Caki2 (cell line): ENCODE measurements at regions not wholly inside any gene's neighbourhood (a gene's known extent, or its start where the extent isn't known, plus 50 kb on each side); places are given as distances from the start of the nearest gene placed in this dataset.
"Not testable (repeated sequence)": the region's sequence is repeated elsewhere in the genome, so short reads cannot be mapped to it uniquely, and the experiment has no call there.

Experiments used
- DNase-seq: peaks from one replicate; pipeline ENCODE4 v3.0.0-alpha.2; 2015; ENCODE audit warnings: low read depth
- in situ Hi-C: cut with HindIII; loops from 2 replicates; pipeline ENCODE4 v1.10.0; 2016; ENCODE audit warnings: low sequenced_read_pairs, low pct_unique_long_range_greater_than_20kb, mixed read lengths

DNA sequence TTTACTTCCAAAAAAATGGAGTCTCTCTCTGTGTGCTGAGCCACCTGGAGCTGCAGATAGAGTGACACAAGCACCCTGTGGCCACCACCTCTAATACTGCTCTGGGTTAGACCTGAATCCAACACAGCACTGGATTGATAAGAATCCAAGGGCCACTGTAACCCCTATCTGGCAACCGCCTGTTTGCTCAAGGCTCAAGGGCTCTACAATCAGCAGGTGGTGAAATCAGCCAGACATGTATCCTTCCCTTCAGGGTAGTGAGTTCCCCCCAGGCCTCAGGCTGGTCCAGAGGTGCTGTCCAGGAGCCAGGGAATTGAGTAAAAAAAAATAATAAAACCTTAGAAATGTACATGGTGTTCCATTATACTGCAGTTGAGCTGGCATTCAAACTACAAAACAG, 509.0 kb downstream of the KIF4B start:
- no peak for DNase-seq
- in situ Hi-C loops, result no loop called here

GRCh38 chr5:155529362-155529761, 515.8 kb downstream of the KIF4B start:
- in situ Hi-C loops, result no loop called here
- DNase-seq, result no peak

DNA sequence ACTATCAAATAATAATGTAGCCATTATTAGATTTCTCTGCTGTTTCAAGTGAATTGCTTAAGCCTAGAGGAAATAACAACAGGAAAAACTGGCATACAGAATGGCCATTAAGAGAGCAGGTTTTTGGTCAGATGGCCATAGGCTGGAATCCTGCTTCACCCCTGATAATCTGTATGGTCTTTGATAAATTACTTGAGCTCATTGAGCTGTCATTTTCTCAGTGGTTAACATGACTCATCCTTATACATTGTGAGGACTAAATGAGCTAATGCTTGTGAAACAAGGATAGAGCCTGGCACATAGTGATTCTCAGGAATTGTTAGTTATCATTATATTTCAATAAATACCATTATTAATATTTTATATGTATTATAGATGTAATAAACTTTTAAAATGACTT, 516.5 kb downstream of the KIF4B start:
- DNase-seq, result peak; percentile 2
- in situ Hi-C loops, result no loop called here

- peak; percentile 7 for DNase-seq
- in situ Hi-C loops, result no loop called here
Observed at GRCh38 chr5:155532621-155533311, 519.2 kb downstream of the KIF4B start.

- in situ Hi-C loops, result no loop called here
- DNase-seq, result no peak
Observed at GRCh38 chr5:155540000-155540595, 526.5 kb downstream of the KIF4B start.

- in situ Hi-C loops, result no loop called here
- no peak for DNase-seq
Observed at GRCh38 chr5:155546075-155546474, 532.5 kb downstream of the KIF4B start.

DNA sequence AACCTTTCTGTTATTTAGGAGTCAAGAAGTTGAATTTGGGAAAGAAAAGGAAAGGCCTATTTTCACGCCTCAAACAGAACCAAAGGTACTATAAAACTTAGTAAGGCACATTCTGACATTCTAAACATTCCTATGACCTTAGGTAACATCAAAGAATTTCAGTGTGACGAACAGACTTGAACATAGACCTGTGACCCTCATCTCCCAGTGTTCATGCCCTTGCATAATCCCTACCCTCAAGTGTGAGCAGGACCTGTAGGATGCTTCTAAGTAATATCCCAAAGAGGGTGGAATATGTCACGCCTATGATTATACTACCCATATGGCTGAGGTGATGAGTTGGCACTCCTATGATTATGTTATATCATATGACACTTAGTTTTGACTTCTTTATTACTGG, 540.9 kb downstream of the KIF4B start:
- in situ Hi-C loops, result no loop called here
- DNase-seq, result no peak

DNA sequence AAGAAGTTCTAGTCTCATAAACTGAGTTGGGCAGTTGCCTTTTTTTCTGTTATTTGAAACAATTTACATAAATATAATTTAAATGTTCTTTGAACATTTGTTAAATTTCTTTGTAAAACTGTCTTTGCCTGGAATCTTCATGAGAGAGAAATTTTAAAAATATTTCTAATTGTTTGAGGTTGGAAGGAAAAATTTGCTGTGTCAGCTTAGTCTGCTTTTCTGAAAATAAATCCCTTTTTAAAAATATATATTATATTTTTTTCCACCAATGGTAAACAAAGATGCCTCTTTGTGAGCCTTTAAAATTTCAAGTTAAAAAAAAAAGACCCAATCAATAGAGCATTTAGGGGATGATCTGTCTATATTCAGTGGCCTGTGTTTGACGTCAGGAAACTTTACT, 542.7 kb downstream of the KIF4B start:
- no peak for DNase-seq
- in situ Hi-C loops, result no loop called here

DNA sequence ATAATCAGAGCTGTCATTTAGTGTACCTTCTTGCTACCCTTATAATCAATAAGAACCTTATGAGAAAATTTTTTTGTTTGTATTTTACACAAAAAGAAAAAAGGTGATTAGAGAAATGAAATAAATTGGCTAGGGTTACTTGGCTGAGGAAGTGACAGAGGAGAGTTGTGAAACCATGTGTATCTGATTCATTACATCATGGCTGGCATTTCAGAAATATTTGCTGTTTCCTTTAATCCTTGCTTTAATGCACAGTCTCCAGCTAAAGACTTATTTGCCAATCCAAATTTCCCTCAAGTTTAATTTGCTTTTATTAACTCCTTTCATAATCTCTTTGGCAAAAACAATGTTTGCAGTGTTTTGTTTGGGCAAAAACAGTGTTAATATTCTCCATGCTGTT, 543.1 kb downstream of the KIF4B start:
- no peak for DNase-seq
- in situ Hi-C loops, result no loop called here

DNA sequence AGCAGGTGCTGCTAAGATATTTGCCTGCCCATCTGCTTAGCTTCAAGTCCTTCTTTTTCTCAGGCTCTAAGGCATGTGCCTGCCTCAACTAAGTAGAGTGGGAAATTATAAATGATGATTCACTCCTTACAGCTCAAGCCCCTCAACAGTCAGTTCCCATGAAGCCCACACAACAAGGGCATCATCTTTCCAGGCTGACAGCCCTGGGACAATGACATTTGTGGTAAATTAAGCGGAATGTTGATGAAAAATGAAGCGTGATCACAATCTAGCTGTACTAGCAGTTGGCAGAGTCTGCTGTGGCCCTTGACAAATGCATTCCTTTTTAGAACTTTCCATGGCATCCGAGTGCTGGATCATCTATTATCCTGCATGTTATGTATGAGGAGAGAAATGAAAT, 548.6 kb downstream of the KIF4B start:
- in situ Hi-C loops, result no loop called here
- no peak for DNase-seq

DNA sequence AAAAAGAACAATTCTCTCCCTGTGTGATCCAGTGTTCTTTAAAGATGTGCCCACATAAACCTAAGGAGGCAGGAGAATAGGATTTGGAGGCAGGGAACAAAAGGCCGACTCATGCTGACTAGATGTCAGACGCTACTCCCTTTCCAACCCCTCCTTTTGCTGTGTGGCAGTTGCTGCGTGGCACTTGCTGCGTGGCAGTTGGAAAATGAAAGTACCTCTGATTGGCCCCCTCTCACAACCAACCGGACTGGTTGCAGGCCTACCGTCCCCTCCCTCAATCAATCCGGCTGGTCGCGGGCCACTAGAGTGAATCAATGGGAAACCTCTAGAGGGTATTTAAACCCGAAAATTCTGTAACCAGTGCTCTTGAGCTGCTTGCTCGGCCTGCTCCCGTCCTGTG, 551.0 kb downstream of the KIF4B start:
- in situ Hi-C loops, result no loop called here
- peak; percentile 18 for DNase-seq

DNA sequence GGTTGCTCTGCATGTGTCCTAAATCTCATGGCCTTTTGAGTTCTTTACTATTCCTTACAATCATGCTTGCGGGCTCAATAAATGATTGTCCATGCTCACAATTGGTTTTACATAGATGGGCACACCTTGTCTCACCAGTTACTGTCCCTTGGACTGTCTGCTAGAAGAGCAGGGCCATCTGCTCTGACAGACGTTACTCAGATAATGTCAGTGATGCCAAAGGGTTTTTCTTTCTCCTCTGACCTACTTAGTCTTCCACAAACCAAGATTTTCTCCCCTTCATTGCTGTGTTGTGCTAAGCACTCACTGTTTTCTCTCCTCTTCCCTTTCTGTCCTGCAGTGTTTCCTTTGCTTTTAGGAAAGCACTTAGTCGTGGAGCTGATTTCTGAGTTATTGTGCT, 562.3 kb downstream of the KIF4B start:
- in situ Hi-C loops, result no loop called here
- DNase-seq, result no peak

GRCh38 chr5:155586808-155587207, 573.3 kb downstream of the KIF4B start:
- DNase-seq, in situ Hi-C loops: not testable (repeated sequence)

GRCh38 chr5:155587458-155587857, 573.9 kb downstream of the KIF4B start:
- in situ Hi-C loops, result no loop called here
- peak; percentile 19 for DNase-seq

GRCh38 chr5:155591273-155591672, 577.7 kb downstream of the KIF4B start:
- in situ Hi-C loops, result no loop called here
- DNase-seq, result no peak

- in situ Hi-C loops, result no loop called here
- DNase-seq, result no peak
Observed at GRCh38 chr5:155594270-155594669, 580.7 kb downstream of the KIF4B start.

- in situ Hi-C loops, result no loop called here
Observed at GRCh38 chr5:155595791-155596190, 582.2 kb downstream of the KIF4B start.

DNA sequence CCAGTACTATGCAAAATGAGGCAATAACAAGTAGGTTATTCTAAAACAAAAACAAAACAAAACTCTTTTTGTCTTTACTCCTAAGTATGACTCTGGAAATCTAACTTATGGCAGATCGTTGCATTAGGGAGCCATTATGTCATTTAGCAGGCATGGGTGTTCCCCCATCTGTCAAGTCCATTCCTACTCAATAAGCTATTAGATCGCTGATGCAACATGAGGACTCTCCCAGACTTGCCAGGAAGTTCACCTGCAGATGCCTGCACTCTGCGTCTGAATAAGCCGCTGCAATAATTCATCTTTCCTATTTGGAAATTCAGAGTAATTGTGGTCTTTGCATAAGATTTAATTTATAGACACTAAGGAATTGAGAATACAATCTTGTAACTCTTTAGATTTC, 585.0 kb downstream of the KIF4B start:
- DNase-seq, result no peak
- in situ Hi-C loops, result no loop called here

More at GRCh38 chr5:155595791-155596190, 582.2 kb downstream of the KIF4B start:
- no peak for DNase-seq

- in situ Hi-C loops, result no loop called here
- no peak for DNase-seq
Observed at GRCh38 chr5:155605920-155606319, 592.4 kb downstream of the KIF4B start.

DNA sequence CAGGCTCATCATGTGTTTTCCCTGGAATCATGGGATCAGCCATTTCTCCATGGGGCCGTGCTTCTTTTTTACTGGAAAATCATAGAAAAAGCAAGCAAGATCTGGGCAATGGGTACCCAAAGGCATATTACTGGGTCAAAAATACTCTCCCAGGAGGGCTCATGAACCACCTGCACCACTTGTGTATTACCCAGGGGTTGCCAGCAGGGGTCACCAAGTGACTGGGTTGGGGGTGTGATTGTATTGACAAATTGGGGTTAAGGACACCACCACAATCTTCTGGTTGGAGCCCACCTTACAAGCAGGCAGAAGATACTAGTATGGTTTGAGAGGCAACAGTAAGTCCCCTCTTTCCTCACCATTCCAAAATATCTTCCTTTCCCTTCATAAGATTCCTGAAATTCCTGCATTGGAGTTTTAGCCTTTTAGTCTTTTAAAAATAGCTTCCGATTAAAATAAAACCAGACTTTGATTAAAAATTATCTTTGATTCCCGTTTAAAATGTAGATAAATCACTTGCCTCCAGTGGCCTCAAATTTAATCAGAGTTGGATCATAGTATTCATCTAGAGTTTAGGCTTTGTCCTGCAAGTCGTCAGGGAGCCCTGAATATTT, 603.3 kb downstream of the KIF4B start:
- in situ Hi-C loops, result no loop called here
- DNase-seq, result peak; percentile 16
